ENCODE measurements at regions not wholly inside any gene's neighbourhood (a gene's known extent, or its start where the extent isn't known, plus 50 kb on each side); places are given as distances from the start of the nearest gene placed in this dataset.

GRCh38 chr4:162450531-162451035 is 286.8 kb upstream of the FSTL5 start:
- Mint-ChIP-seq H3K27me3 (ENCODE audit: low read depth) (no peaks in the 10 kb centered on the region), H3K4me3 (no peak overlapping the region), H3K4me1 (ENCODE audit: low read depth) (no peaks in the 10 kb centered on the region), H3K27ac (no peak overlapping the region), H3K36me3 (ENCODE audit: insufficient read depth in 2 of 2) (no peaks in the 10 kb centered on the region), H3K9me3 (no peaks in the 10 kb centered on the region)
- DNase-seq (no peak), ATAC-seq (replicated peaks in 1 of 2) (no peak)

GRCh38 chr4:162443510-162443909 is 279.7 kb upstream of the FSTL5 start:
- H3K4me3 Mint-ChIP-seq = no peak overlapping the region

GRCh38 chr4:162442128-162442527 is 278.3 kb upstream of the FSTL5 start:
- Mint-ChIP-seq H3K27ac (no peak overlapping the region), H3K4me1 (ENCODE audit: low read depth) (no peaks in the 10 kb centered on the region)

More at GRCh38 chr4:162443510-162443909, 279.7 kb upstream of the FSTL5 start:
- DNase-seq = no peak
- Mint-ChIP-seq H3K9me3 (no peaks in the 10 kb centered on the region), H3K27ac (no peak overlapping the region), H3K4me1 (ENCODE audit: low read depth) (no peaks in the 10 kb centered on the region), H3K36me3 (ENCODE audit: insufficient read depth in 2 of 2) (no peaks in the 10 kb centered on the region), H3K27me3 (ENCODE audit: low read depth) (no peaks in the 10 kb centered on the region)
- ATAC-seq (replicated peaks in 1 of 2) = no peak

GRCh38 chr4:162422312-162422711 is 258.5 kb upstream of the FSTL5 start:
- ATAC-seq (replicated peaks in 1 of 2) = no peak
- no peaks in the 10 kb centered on the region for H3K36me3 Mint-ChIP-seq (ENCODE audit: insufficient read depth in 2 of 2)

More at GRCh38 chr4:162442128-162442527, 278.3 kb upstream of the FSTL5 start:
- Mint-ChIP-seq H3K36me3 (ENCODE audit: insufficient read depth in 2 of 2) (no peaks in the 10 kb centered on the region), H3K9me3 (peaks cover 0 to 1% of the 10 kb centered on the region in 2 donors), H3K27me3 (ENCODE audit: low read depth) (no peaks in the 10 kb centered on the region), H3K4me3 (no peak overlapping the region)
- DNase-seq = no peak
- no peak for ATAC-seq (replicated peaks in 1 of 2)

GRCh38 chr4:162410854-162411253 is 247.1 kb upstream of the FSTL5 start:
- Mint-ChIP-seq H3K27ac (no peak overlapping the region), H3K27me3 (ENCODE audit: low read depth) (no peaks in the 10 kb centered on the region), H3K36me3 (ENCODE audit: insufficient read depth in 2 of 2) (no peaks in the 10 kb centered on the region), H3K4me1 (ENCODE audit: low read depth) (no peaks in the 10 kb centered on the region), H3K9me3 (peaks cover 0 to 4% of the 10 kb centered on the region in 2 donors), H3K4me3 (no peak overlapping the region)
- DNase-seq (no peak), ATAC-seq (replicated peaks in 1 of 2) (no peak)

More at GRCh38 chr4:162422312-162422711, 258.5 kb upstream of the FSTL5 start:
- Mint-ChIP-seq H3K27ac (no peak overlapping the region), H3K4me3 (no peak overlapping the region), H3K4me1 (ENCODE audit: low read depth) (no peaks in the 10 kb centered on the region), H3K27me3 (ENCODE audit: low read depth) (no peaks in the 10 kb centered on the region), H3K9me3 (peaks cover 10% of the 10 kb centered on the region in 2 donors)
- no peak for DNase-seq

- no peak for ATAC-seq (replicated peaks in 1 of 2)
- no peaks in the 10 kb centered on the region for H3K27me3 Mint-ChIP-seq (ENCODE audit: low read depth)
- H3K9me3 Mint-ChIP-seq = peaks cover 0 to 4% of the 10 kb centered on the region in 2 donors
- no peak overlapping the region for H3K4me3 Mint-ChIP-seq
- no peak for DNase-seq
- no peak overlapping the region for H3K27ac Mint-ChIP-seq
- H3K4me1 Mint-ChIP-seq (ENCODE audit: low read depth) = no peaks in the 10 kb centered on the region
- H3K36me3 Mint-ChIP-seq (ENCODE audit: insufficient read depth in 2 of 2) = no peaks in the 10 kb centered on the region
Measured at GRCh38 chr4:162409048-162409447, 245.2 kb upstream of the FSTL5 start.

- H3K27me3 Mint-ChIP-seq (ENCODE audit: low read depth) = no peaks in the 10 kb centered on the region
- no peak for DNase-seq
- peaks cover 0 to 4% of the 10 kb centered on the region in 2 donors for H3K9me3 Mint-ChIP-seq
- ATAC-seq (replicated peaks in 1 of 2) = no peak
- H3K4me1 Mint-ChIP-seq (ENCODE audit: low read depth) = no peaks in the 10 kb centered on the region
- H3K36me3 Mint-ChIP-seq (ENCODE audit: insufficient read depth in 2 of 2) = no peaks in the 10 kb centered on the region
- H3K27ac Mint-ChIP-seq = no peak overlapping the region
- H3K4me3 Mint-ChIP-seq = no peak overlapping the region
Measured at GRCh38 chr4:162408309-162408708, 244.5 kb upstream of the FSTL5 start.

GRCh38 chr4:162406637-162407365 is 243.0 kb upstream of the FSTL5 start:
- Mint-ChIP-seq H3K4me3 (no peak overlapping the region), H3K27me3 (ENCODE audit: low read depth) (no peaks in the 10 kb centered on the region), H3K36me3 (ENCODE audit: insufficient read depth in 2 of 2) (no peaks in the 10 kb centered on the region), H3K4me1 (ENCODE audit: low read depth) (no peaks in the 10 kb centered on the region), H3K9me3 (peaks cover 0 to 2% of the 10 kb centered on the region in 2 donors), H3K27ac (no peak overlapping the region)
- DNase-seq (no peak), ATAC-seq (replicated peaks in 1 of 2) (no peak)

- no peak overlapping the region for H3K4me3 Mint-ChIP-seq
- H3K36me3 Mint-ChIP-seq (ENCODE audit: insufficient read depth in 2 of 2) = no peaks in the 10 kb centered on the region
- H3K27ac Mint-ChIP-seq = no peak overlapping the region
- ATAC-seq (replicated peaks in 1 of 2) (no peak), DNase-seq (no peak)
- no peaks in the 10 kb centered on the region for H3K27me3 Mint-ChIP-seq (ENCODE audit: low read depth)
- H3K9me3 Mint-ChIP-seq = no peaks in the 10 kb centered on the region
- H3K4me1 Mint-ChIP-seq (ENCODE audit: low read depth) = no peaks in the 10 kb centered on the region
Measured at GRCh38 chr4:162403932-162404331, 240.1 kb upstream of the FSTL5 start.

GRCh38 chr4:162403419-162403818 is 239.6 kb upstream of the FSTL5 start:
- H3K36me3 Mint-ChIP-seq (ENCODE audit: insufficient read depth in 2 of 2) = no peaks in the 10 kb centered on the region
- DNase-seq (no peak), ATAC-seq (replicated peaks in 1 of 2) (no peak)
- no peak overlapping the region for H3K27ac Mint-ChIP-seq
- no peaks in the 10 kb centered on the region for H3K4me1 Mint-ChIP-seq (ENCODE audit: low read depth)
- H3K9me3 Mint-ChIP-seq = no peaks in the 10 kb centered on the region
- no peaks in the 10 kb centered on the region for H3K27me3 Mint-ChIP-seq (ENCODE audit: low read depth)
- no peak overlapping the region for H3K4me3 Mint-ChIP-seq

GRCh38 chr4:162401021-162401420 is 237.2 kb upstream of the FSTL5 start:
- DNase-seq (no peak), ATAC-seq (replicated peaks in 1 of 2) (no peak)
- H3K4me3 Mint-ChIP-seq = no peak overlapping the region
- H3K27me3 Mint-ChIP-seq (ENCODE audit: low read depth) = no peaks in the 10 kb centered on the region
- H3K27ac Mint-ChIP-seq = no peak overlapping the region
- H3K36me3 Mint-ChIP-seq (ENCODE audit: insufficient read depth in 2 of 2) = no peaks in the 10 kb centered on the region
- no peaks in the 10 kb centered on the region for H3K4me1 Mint-ChIP-seq (ENCODE audit: low read depth)
- peaks cover 0 to 2% of the 10 kb centered on the region in 2 donors for H3K9me3 Mint-ChIP-seq

GRCh38 chr4:162392946-162393345 is 229.1 kb upstream of the FSTL5 start:
- Mint-ChIP-seq H3K27ac (no peak overlapping the region), H3K27me3 (ENCODE audit: low read depth) (no peaks in the 10 kb centered on the region), H3K4me3 (no peak overlapping the region), H3K36me3 (ENCODE audit: insufficient read depth in 2 of 2) (no peaks in the 10 kb centered on the region), H3K9me3 (peaks cover 0 to 5% of the 10 kb centered on the region in 2 donors), H3K4me1 (ENCODE audit: low read depth) (no peaks in the 10 kb centered on the region)
- ATAC-seq (replicated peaks in 1 of 2) = no peak
- no peak for DNase-seq

- H3K36me3 Mint-ChIP-seq (ENCODE audit: insufficient read depth in 2 of 2) = no peaks in the 10 kb centered on the region
- H3K4me1 Mint-ChIP-seq (ENCODE audit: low read depth) = no peaks in the 10 kb centered on the region
- DNase-seq = no peak
- H3K4me3 Mint-ChIP-seq = no peak overlapping the region
- no peak overlapping the region for H3K27ac Mint-ChIP-seq
- no peak for ATAC-seq (replicated peaks in 1 of 2)
- peaks cover 0 to 3% of the 10 kb centered on the region in 2 donors for H3K9me3 Mint-ChIP-seq
- H3K27me3 Mint-ChIP-seq (ENCODE audit: low read depth) = no peaks in the 10 kb centered on the region
Measured at GRCh38 chr4:162366146-162366545, 202.3 kb upstream of the FSTL5 start.

- Mint-ChIP-seq H3K27me3 (ENCODE audit: low read depth) (no peaks in the 10 kb centered on the region), H3K4me1 (ENCODE audit: low read depth) (no peaks in the 10 kb centered on the region), H3K4me3 (no peak overlapping the region), H3K27ac (no peak overlapping the region), H3K9me3 (peaks cover 0 to 3% of the 10 kb centered on the region in 2 donors), H3K36me3 (ENCODE audit: insufficient read depth in 2 of 2) (no peaks in the 10 kb centered on the region)
- DNase-seq (no peak), ATAC-seq (replicated peaks in 1 of 2) (no peak)
Measured at GRCh38 chr4:162364651-162365050, 200.9 kb upstream of the FSTL5 start.
